Endothelial cell of hepatic sinusoid (primary cell): ENCODE measurements at regions not wholly inside any gene's neighbourhood (a gene's known extent, or its start where the extent isn't known, plus 50 kb on each side); places are given as distances from the start of the nearest gene placed in this dataset.
"Not testable (repeated sequence)": the region's sequence is repeated elsewhere in the genome, so short reads cannot be mapped to it uniquely, and the experiment has no call there.

Experiments
- in situ Hi-C: cut with HindIII; loops from 2 replicates; pipeline ENCODE4 v1.10.0; 2017; ENCODE audit warnings: low sequenced_read_pairs

- in situ Hi-C loops = no loop called here
Observed at GRCh38 chr10:53108317-53108934, 335.8 kb upstream of the MBL2 start.

- in situ Hi-C loops = no loop called here
Observed at GRCh38 chr10:53107711-53108110, 335.1 kb upstream of the MBL2 start.

- in situ Hi-C loops = no loop called here
Observed at GRCh38 chr10:53102424-53102823, 329.8 kb upstream of the MBL2 start.

- in situ Hi-C loops = no loop called here
Observed at GRCh38 chr10:53093878-53094277, 321.3 kb upstream of the MBL2 start.

- in situ Hi-C loops = no loop called here
Observed at GRCh38 chr10:53091574-53091973, 319.0 kb upstream of the MBL2 start.

GRCh38 chr10:53088961-53089360, 316.4 kb upstream of the MBL2 start:
- in situ Hi-C loops = no loop called here

GRCh38 chr10:53079283-53079682, 306.7 kb upstream of the MBL2 start:
- in situ Hi-C loops = no loop called here

GRCh38 chr10:53076948-53077347, 304.4 kb upstream of the MBL2 start:
- in situ Hi-C loops = no loop called here

- in situ Hi-C loops = no loop called here
Observed at GRCh38 chr10:53075469-53075868, 302.9 kb upstream of the MBL2 start.

- in situ Hi-C loops = no loop called here
Observed at GRCh38 chr10:53072144-53072543, 299.6 kb upstream of the MBL2 start.

GRCh38 chr10:53071505-53072125, 299.0 kb upstream of the MBL2 start:
- in situ Hi-C loops = no loop called here

- in situ Hi-C loops = no loop called here
Observed at GRCh38 chr10:53069013-53069412, 296.4 kb upstream of the MBL2 start.

GRCh38 chr10:53064614-53065013, 292.0 kb upstream of the MBL2 start:
- in situ Hi-C loops = no loop called here

GRCh38 chr10:53063805-53064204, 291.2 kb upstream of the MBL2 start:
- in situ Hi-C loops = no loop called here

GRCh38 chr10:53052521-53053164, 280.1 kb upstream of the MBL2 start:
- in situ Hi-C loops = no loop called here

GRCh38 chr10:53045315-53045714, 272.7 kb upstream of the MBL2 start:
- in situ Hi-C loops = no loop called here

- in situ Hi-C loops = not testable (repeated sequence)
Observed at GRCh38 chr10:53035823-53036222, 263.2 kb upstream of the MBL2 start.

- in situ Hi-C loops = no loop called here
Observed at GRCh38 chr10:53033396-53033795, 260.8 kb upstream of the MBL2 start.

GRCh38 chr10:53029872-53030849, 257.6 kb upstream of the MBL2 start:
- in situ Hi-C loops = not testable (repeated sequence)

- in situ Hi-C loops = no loop called here
Observed at GRCh38 chr10:53029449-53029848, 256.9 kb upstream of the MBL2 start.

- in situ Hi-C loops = not testable (repeated sequence)
Observed at GRCh38 chr10:53025765-53026164, 253.2 kb upstream of the MBL2 start.
